ENCODE measurements at regions not wholly inside any gene's neighbourhood (a gene's known extent, or its start where the extent isn't known, plus 50 kb on each side); places are given as distances from the start of the nearest gene placed in this dataset.

DNA sequence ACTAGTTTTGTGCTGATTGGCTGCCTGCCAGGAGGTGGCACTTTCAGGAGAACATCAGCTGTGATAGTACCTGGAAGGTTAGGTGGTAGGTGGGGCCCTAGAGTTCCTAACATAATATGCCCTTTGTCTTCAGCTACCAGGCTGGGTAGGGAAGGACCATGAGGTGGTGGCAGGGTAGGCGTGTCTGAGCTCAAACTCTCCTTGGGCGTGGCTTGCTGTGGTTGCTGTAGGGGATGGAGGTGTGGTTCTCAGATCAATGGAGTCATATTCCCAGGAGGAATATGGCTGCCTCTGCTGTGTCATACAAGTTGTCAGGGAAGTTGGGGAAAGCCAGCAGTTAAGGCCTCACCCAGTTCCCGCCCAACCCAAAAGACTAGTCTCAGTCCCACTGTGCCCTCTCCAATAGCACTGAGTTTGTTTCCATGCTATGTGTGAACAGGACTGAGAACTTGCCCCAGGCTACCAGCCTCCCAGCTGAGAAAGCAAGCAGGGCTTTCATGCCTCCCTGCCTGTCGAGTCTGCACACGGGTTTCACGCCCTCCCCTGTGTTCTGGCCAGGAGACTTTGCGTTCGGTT lies 107.7 kb downstream of the CHCHD4 start:
- TF ChIP-seq EZH2 (IDR thresholded peaks at IDR 0.05; ENCODE audit: borderline replicate concordance) = no peak
- TF ChIP-seq CTCF (IDR thresholded peaks at IDR 0.05; ENCODE audit: poor library complexity) = no peak
- no peak for TF ChIP-seq EZH2phosphoT487 (IDR thresholded peaks at IDR 0.05; ENCODE audit: low read depth, severe bottlenecking, unreplicated experiment)

Data from hepatocyte (in vitro differentiated cells).